Tibial artery (tissue), 4 donors: ENCODE measurements at regions not wholly inside any gene's neighbourhood (a gene's known extent, or its start where the extent isn't known, plus 50 kb on each side); places are given as distances from the start of the nearest gene placed in this dataset.

ENCODE experiments used
- DNase-seq, 2 donors: peaks; one replicate each; pipeline ENCODE4 v3.0.0-alpha.2; 2019
- H3K27ac ChIP-seq, 2 donors: fragments of 200-600 bp; sonication (generic) in 1 of 2; 1 replicate in 1 of 2; 2 replicates in 1 of 2; pipeline ENCODE4 v1.5.1; 2018 to 2019; ENCODE audit warnings: mild to moderate bottlenecking in 1 of 2
- H3K27me3 ChIP-seq, 2 donors: fragments of 200-600 bp; sonication (generic) in 1 of 2; one replicate each; pipeline versions ENCODE4 v1.5.1 to v1.6.0; 2016 to 2019
- H3K36me3 ChIP-seq, 3 donors: fragments of 200-600 bp; sonication (generic) in 2 of 3; one replicate each; pipeline ENCODE4 v1.5.1; 2016 to 2019; ENCODE audit warnings: mild to moderate bottlenecking in 2 of 3
- H3K4me1 ChIP-seq, 4 donors: fragments of 200-600 bp; sonication (generic) in 2 of 4; 1 replicate in 3 of 4; 2 replicates in 1 of 4; pipeline ENCODE4 v1.5.1; 2016 to 2019
- H3K4me3 ChIP-seq, 2 donors: fragments of 200-600 bp; sonication (generic) in 1 of 2; 1 replicate in 1 of 2; 2 replicates in 1 of 2; pipeline ENCODE4 v1.5.1; 2018 to 2019; ENCODE audit warnings: mild to moderate bottlenecking in 2 of 2
- H3K9me3 ChIP-seq, 3 donors: fragments of 200-600 bp; sonication (generic) in 1 of 3; one replicate each; pipeline ENCODE4 v1.5.1; 2016 to 2019
- intact Hi-C: fragments of 100-400 bp; cut with DNase I; formaldehyde crosslinking; loops from one replicate; pipeline ENCODE4 v1.15.0; 2023; ENCODE audit warnings: low total_unique reads
- TF ChIP-seq, protein P1 (sequence below), 2 experiments: fragments of 200-600 bp in 1 of 2; fragments of 450-650 bp in 1 of 2; IDR thresholded peaks; one replicate each; pipeline ENCODE4 v1.5.1; 2017 to 2019; ENCODE audit warnings: antibody characterized with exemption in 2 of 2, mild to moderate bottlenecking in 1 of 2, moderate library complexity in 1 of 2

DNA sequence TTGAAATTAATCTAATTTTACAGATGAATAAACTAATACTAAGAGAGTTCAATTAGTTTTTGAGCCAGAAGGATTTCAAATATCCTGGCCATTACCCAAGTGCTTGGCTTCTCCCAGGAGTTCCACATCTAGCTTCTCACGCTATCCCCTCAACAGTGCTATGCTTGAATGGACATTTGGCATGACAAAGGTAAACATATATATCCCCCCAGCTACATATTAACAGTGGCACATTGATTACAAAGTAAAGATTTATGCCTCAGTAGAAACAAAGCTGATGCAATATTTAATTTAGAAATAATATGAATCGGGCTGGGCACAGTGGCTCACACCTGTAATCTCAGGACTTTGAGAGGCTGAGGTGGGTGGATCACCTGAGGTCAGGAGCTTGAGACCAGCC lies 434.6 kb upstream of the PRMT6 start:
- no peak for DNase-seq
- no peaks in the 10 kb centered on the region for H3K4me1 ChIP-seq
- H3K4me3 ChIP-seq = no peak overlapping the region
- TF ChIP-seq, protein P1, sequence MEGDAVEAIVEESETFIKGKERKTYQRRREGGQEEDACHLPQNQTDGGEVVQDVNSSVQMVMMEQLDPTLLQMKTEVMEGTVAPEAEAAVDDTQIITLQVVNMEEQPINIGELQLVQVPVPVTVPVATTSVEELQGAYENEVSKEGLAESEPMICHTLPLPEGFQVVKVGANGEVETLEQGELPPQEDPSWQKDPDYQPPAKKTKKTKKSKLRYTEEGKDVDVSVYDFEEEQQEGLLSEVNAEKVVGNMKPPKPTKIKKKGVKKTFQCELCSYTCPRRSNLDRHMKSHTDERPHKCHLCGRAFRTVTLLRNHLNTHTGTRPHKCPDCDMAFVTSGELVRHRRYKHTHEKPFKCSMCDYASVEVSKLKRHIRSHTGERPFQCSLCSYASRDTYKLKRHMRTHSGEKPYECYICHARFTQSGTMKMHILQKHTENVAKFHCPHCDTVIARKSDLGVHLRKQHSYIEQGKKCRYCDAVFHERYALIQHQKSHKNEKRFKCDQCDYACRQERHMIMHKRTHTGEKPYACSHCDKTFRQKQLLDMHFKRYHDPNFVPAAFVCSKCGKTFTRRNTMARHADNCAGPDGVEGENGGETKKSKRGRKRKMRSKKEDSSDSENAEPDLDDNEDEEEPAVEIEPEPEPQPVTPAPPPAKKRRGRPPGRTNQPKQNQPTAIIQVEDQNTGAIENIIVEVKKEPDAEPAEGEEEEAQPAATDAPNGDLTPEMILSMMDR (IDR thresholded peaks at IDR 0.05) = no peak
- no peak overlapping the region for H3K27ac ChIP-seq
- intact Hi-C loops = no loop called here
- no peaks in the 10 kb centered on the region for H3K36me3 ChIP-seq
- no peaks in the 10 kb centered on the region for H3K9me3 ChIP-seq
- no peaks in the 10 kb centered on the region for H3K27me3 ChIP-seq

DNA sequence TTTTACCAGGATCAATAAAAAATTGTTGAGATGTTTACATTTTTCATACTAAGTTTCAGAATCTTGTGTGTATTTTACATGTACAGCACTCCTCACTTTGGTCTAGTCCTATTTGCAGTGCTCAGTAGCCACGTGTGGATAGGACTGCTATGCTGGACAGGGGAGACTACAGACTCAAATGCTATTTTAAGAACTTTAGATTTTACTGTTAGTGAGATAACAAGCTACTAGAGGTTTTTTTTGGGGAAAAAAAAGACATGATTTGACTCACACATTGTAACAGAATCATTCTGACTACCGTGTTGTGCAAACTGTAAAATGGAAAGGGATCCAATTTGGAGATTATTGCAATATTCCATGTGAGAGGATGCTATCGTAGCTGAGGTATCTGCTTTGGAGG lies 418.9 kb upstream of the PRMT6 start:
- TF ChIP-seq, protein P1 (IDR thresholded peaks at IDR 0.05) = no peak

DNA sequence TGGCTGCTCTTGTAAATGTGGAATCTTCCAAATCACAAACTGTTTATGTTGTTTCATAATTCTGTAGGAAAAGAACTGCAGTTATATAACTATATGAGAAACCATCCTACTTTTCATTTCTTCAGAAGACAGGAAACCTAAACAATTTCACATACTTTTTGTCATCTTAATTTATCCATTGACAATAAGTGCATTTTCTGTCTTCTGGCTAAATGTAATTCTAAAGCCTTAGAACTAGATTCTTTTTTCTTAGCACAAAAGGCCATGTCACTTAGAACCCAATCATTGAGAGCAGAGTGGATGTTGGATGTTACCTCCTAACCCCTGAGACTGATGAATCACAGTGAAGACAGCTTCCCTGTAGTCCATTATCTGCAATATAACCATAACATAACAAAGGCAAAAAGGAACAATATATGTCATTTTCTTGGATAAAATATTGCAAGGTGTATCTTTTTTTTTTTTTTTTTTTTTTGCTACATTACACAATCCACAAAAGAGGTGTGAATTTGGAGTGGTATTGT lies 410.2 kb upstream of the PRMT6 start:
- no peaks in the 10 kb centered on the region for H3K36me3 ChIP-seq
- no peaks in the 10 kb centered on the region for H3K9me3 ChIP-seq
- H3K4me1 ChIP-seq = no peaks in the 10 kb centered on the region
- no peak for DNase-seq
- TF ChIP-seq, protein P1 (IDR thresholded peaks at IDR 0.05) = no peak
- H3K27ac ChIP-seq = no peak overlapping the region
- no peaks in the 10 kb centered on the region for H3K27me3 ChIP-seq
- intact Hi-C loops = no loop called here
- no peak overlapping the region for H3K4me3 ChIP-seq

More for the DNA sequence above, 418.9 kb upstream of the PRMT6 start:
- no peaks in the 10 kb centered on the region for H3K36me3 ChIP-seq
- H3K27ac ChIP-seq = no peak overlapping the region
- no peaks in the 10 kb centered on the region for H3K4me1 ChIP-seq
- no peaks in the 10 kb centered on the region for H3K27me3 ChIP-seq
- intact Hi-C loops = no loop called here
- H3K9me3 ChIP-seq = no peaks in the 10 kb centered on the region
- no peak overlapping the region for H3K4me3 ChIP-seq
- DNase-seq = no peak

DNA sequence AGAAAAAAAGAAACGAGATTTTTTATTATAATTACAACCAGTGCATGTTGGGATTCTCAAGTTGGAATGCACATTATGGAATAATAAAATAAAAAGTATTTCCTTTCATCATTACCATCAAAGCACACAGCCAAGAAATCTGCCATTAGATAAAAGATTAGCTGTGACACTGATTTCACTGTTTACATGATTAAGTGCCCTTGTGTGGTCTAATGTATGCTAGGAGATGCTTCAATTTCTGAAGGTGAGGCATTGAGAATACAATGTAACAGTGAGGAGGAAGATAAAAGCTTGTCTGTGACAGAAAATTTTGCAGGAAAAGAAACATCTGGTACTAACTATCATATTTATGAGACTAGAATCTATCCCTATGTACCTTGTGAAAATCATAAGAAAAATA lies 409.7 kb upstream of the PRMT6 start:
- TF ChIP-seq, protein P1 (IDR thresholded peaks at IDR 0.05) = no peak
- H3K27ac ChIP-seq = no peak overlapping the region
- H3K27me3 ChIP-seq = no peaks in the 10 kb centered on the region
- no peak overlapping the region for H3K4me3 ChIP-seq
- H3K9me3 ChIP-seq = no peaks in the 10 kb centered on the region
- H3K36me3 ChIP-seq = no peaks in the 10 kb centered on the region
- no peaks in the 10 kb centered on the region for H3K4me1 ChIP-seq
- intact Hi-C loops = no loop called here
- no peak for DNase-seq

DNA sequence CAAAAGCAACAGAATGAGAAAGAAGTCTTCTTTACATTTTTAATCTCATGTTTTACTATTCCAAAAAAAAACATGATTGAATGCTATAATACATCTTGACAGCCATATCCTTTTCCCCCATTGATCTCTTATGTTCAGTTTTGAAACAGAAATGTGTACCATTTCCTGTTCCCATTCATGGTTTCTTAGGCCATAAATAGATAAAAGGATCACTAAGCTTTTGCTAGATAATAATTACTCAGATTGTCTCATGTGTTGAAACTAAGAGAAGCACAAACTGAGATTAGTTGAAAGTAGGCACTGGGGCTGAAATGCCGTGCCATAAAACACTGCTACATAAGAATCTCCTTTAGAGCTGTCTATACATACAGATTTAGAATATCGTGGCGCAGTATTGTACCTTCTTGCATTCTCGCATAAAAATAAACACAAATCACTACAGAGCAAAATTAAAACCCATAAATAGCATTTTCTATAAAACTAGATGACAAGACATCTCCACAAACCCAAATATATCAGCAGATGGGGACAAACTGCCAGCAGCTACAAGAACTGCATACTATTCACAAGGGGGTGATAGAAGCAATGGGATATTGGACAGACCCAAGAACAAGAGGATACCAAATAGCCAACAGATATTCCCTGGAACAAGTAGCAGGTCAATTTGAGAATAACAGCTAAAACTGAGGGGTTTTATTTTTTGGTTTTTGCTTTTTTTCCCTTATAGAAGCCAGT lies 405.3 kb upstream of the PRMT6 start:
- intact Hi-C loops = no loop called here
- DNase-seq = no peak
- Histone ChIP-seq H3K36me3 (no peaks in the 10 kb centered on the region), H3K4me3 (no peak overlapping the region), H3K27me3 (no peaks in the 10 kb centered on the region), H3K4me1 (no peaks in the 10 kb centered on the region), H3K9me3 (no peaks in the 10 kb centered on the region), H3K27ac (no peak overlapping the region)
- TF ChIP-seq, protein P1 (IDR thresholded peaks at IDR 0.05) = no peak
